SIG-M5 treated with dmso at 0.1 percent for 504 hours (cell line): ENCODE measurements at regions not wholly inside any gene's neighbourhood (a gene's known extent, or its start where the extent isn't known, plus 50 kb on each side); places are given as distances from the start of the nearest gene placed in this dataset.

Source experiments
- DNase-seq: peaks from one replicate; lab custom pipeline; 2025; ENCODE audit not compliant: unreplicated experiment; lab: John Stamatoyannopoulos, UW

- DNase-seq: no peak
These were observed 94.4 kb upstream of the PRDM1 start for GRCh38 chr6:105991561-105992314.

GRCh38 chr6:105990151-105990550 lies 96.0 kb upstream of the PRDM1 start:
- DNase-seq: no peak

GRCh38 chr6:105988812-105989577 lies 97.1 kb upstream of the PRDM1 start:
- no peak for DNase-seq

GRCh38 chr6:105988321-105988720 lies 97.8 kb upstream of the PRDM1 start:
- DNase-seq: no peak

GRCh38 chr6:105987516-105987915 lies 98.6 kb upstream of the PRDM1 start:
- DNase-seq: no peak

GRCh38 chr6:105986998-105987397 lies 99.1 kb upstream of the PRDM1 start:
- no peak for DNase-seq

- DNase-seq: no peak
These were observed 100.1 kb upstream of the PRDM1 start for GRCh38 chr6:105985816-105986632.

GRCh38 chr6:105985098-105985815 lies 100.9 kb upstream of the PRDM1 start:
- no peak for DNase-seq

- no peak for DNase-seq
These were observed 102.4 kb upstream of the PRDM1 start for GRCh38 chr6:105983763-105984162.

- no peak for DNase-seq
These were observed 103.2 kb upstream of the PRDM1 start for GRCh38 chr6:105982761-105983540.

- no peak for DNase-seq
These were observed 104.2 kb upstream of the PRDM1 start for GRCh38 chr6:105981888-105982358.

GRCh38 chr6:105981002-105981887 lies 104.9 kb upstream of the PRDM1 start:
- DNase-seq: no peak

GRCh38 chr6:105978974-105979373 lies 107.2 kb upstream of the PRDM1 start:
- no peak for DNase-seq

GRCh38 chr6:105977934-105978504 lies 108.1 kb upstream of the PRDM1 start:
- DNase-seq: no peak

- DNase-seq: no peak
These were observed 111.2 kb upstream of the PRDM1 start for GRCh38 chr6:105974986-105975385.

GRCh38 chr6:105972440-105972839 lies 113.7 kb upstream of the PRDM1 start:
- no peak for DNase-seq

- DNase-seq: no peak
These were observed 117.4 kb upstream of the PRDM1 start for GRCh38 chr6:105968603-105969333.
